HK-2 (cell line): ENCODE measurements at regions not wholly inside any gene's neighbourhood (a gene's known extent, or its start where the extent isn't known, plus 50 kb on each side); places are given as distances from the start of the nearest gene placed in this dataset.

Source experiments
- DNase-seq: peaks from one replicate; pipeline ENCODE4 v3.0.0-alpha.2; 2018; ENCODE audit not compliant: unreplicated experiment

DNA sequence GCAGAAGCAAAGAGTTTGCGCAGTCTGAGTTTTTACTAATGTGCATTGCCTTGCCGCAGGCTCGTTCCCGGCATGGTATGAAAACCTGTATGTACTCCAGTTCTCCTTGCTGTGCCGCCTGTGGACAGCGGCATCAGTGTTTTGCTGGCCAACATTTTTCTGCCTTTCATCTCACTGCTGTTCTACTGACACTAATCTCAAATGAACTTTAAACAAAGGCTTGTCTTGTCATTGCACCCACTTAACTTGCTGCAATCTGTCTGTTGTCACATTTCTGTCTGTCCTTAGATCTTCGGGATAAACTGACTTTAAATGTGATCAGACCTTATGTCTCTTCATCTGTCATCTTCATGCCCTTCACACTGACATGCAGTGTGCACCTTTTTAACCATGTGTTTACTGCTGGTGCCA lies 71.7 kb upstream of the ZNRF2 start:
- DNase-seq, result no peak

DNA sequence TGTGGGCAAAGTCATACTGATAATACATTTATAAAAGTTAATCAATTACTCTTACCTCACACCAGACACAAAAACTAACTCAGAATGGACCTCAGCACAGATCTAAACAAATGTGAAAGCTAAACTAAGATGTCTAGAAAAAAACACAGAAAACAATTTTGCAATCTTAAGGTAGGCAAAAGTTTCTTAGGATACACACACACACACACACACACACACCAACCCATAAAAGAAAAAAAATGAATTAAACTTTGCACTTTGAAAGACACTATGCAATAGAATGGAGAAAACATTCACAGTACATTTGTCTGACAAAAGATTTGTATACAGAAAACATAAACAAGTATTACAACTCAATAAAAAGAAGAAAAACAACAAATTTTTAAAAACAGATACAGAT lies 70.8 kb upstream of the ZNRF2 start:
- DNase-seq, result no peak

GRCh38 chr7:30214651-30215137 lies 69.7 kb upstream of the ZNRF2 start:
- DNase-seq, result no peak

GRCh38 chr7:30221764-30222163 lies 62.6 kb upstream of the ZNRF2 start:
- no peak for DNase-seq

GRCh38 chr7:30222515-30223215 lies 61.7 kb upstream of the ZNRF2 start:
- DNase-seq, result no peak

DNA sequence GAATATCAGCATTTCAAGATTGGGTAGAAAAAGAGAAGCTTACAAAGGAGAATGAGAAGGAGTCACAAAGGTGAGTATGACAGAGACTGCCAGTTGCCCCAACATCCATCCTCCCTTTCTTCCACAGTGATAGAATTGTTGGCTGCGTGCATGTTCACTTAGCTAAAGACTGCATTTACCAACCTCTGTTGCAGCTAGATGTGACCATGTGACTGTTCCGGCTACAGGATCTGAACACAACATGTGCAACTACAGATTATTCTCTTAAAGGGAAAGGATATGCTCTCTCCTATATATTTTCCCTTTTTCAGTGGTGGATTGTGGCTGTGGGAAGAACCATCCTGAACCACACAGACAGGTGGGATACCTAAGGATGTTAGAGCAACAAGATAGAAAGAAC lies 60.5 kb upstream of the ZNRF2 start:
- DNase-seq, result no peak

DNA sequence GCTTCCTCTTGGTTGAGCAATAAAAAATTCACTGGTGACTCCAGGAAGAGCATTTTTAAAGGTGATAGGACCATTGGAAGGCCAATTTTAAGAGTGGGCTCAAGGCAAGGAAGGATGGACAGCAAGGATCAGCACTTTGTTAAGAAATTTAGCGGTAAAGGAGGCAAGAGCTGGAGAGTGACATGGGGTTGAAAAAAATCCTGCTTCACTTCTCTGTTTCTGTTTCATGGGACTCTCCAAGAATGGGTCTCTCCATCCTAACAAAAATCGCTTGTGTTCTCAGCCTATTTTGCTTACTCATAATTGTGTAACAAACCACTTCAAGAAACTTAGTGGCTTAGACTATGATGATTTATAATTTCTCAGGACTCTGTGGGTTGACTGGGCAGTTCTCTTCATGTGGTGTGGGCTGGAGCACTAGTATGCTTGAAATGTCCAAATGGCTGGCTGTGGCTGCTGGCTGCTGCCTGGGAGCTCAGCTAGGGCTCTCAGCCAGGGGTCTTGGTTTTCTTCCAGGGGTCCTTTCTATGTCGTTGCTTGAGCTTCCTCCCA lies 59.8 kb upstream of the ZNRF2 start:
- DNase-seq, result no peak

- DNase-seq, result peak; percentile 37
Observed at GRCh38 chr7:30225863-30226613, 58.4 kb upstream of the ZNRF2 start.

DNA sequence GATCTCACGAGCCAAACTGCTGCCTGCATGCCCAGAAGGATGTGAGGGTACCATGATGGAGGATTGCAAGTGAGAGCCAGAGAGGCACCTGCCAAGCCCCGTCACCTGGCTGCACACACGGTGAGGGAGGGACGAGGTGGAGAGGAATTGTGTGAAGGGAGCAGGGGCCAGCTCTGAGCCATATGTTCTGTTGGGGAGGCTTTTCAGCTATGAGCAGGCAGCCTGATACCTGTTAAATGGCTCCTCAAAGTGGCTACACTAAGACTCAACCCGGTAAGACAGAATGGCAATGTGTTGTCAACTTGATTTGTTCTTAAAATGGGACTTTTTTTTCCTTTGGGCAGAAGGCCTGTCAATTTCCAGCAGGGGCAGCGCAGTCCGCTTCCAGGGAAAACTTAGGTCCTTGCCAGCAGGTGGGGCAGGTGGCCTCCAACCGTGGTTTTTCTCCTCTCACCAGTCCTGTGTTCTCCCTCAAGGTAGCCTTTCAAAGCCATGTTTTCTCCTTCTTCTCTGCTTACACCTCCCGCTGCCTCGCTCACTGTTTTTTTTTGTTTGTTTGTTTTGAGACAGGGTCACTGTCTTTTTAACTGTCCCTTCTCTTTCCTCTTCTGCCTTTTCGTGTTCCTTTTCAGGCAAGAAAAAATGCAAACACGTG lies 57.7 kb upstream of the ZNRF2 start:
- peak; percentile 46 for DNase-seq

DNA sequence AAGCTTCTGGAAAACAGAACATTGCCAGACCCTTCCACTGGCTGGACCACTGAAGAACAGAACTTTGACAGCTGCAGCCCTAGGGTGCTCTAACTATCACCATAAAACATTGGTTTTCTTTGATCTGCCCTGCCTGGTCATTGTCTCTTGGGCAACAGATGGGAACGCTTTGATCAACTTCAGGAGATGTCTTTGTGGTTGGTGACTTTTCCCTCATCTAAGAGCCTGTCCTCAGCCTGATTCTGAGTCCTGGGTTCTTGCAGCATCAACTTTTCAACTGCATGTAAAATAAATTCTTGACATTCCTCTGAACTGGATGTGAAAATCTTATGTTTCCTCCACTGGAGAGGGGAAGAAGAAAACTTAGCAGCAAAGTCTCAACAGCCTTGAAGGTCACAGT lies 53.1 kb upstream of the ZNRF2 start:
- no peak for DNase-seq

DNA sequence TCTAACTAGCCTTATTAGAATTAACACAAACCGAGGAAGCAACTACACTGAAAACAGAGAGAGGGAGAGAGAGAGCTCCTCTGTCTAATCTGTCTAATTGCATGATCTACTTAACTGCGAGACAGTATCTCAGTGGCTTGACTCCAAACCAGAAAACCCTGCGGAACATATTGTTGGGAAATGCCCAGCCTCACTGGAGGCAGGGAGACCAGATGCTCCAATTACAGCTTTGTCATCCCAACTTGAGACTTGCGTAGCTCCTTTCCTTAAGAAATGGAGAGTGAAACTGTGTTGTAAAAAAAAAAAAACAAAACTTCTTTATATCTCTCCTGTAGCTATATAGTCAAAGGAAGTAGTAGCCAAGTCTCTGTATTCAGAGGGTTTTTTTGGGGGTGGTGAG lies 52.0 kb upstream of the ZNRF2 start:
- no peak for DNase-seq
